ENCODE measurements at regions not wholly inside any gene's neighbourhood (a gene's known extent, or its start where the extent isn't known, plus 50 kb on each side); places are given as distances from the start of the nearest gene placed in this dataset.

DNA sequence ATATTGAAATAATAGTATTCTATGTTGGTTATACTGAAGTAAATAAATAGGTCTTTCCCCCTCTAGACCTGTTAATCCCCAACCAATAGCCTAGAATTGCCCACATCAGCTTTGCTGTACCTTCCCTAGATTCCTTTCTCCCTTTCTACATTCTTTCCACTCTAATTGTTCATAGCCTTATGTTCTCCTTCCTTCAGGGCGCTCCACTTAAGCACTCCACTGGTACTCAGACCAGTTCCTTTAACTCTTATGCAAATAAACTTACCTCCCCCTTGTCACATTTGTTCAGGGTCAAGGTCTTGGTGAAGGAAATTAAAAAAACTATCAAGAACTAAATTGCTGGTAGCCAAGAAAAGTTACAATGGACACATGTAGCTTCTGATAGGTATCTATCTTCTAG is 294.8 kb downstream of the UTP18 start:
- TF ChIP-seq SIN3A (IDR thresholded peaks at IDR 0.05; ENCODE audit: borderline replicate concordance, insufficient read depth, low read length) (no peak), POLR2AphosphoS5 (IDR thresholded peaks at IDR 0.05; ENCODE audit: low read depth, low read length) (no peak), FOXP2 (optimal IDR thresholded peaks at IDR 0.05; ENCODE audit: borderline replicate concordance, extremely low read depth, extremely low read length, insufficient read depth) (no peak)
- TF ChIP-seq, protein P1, sequence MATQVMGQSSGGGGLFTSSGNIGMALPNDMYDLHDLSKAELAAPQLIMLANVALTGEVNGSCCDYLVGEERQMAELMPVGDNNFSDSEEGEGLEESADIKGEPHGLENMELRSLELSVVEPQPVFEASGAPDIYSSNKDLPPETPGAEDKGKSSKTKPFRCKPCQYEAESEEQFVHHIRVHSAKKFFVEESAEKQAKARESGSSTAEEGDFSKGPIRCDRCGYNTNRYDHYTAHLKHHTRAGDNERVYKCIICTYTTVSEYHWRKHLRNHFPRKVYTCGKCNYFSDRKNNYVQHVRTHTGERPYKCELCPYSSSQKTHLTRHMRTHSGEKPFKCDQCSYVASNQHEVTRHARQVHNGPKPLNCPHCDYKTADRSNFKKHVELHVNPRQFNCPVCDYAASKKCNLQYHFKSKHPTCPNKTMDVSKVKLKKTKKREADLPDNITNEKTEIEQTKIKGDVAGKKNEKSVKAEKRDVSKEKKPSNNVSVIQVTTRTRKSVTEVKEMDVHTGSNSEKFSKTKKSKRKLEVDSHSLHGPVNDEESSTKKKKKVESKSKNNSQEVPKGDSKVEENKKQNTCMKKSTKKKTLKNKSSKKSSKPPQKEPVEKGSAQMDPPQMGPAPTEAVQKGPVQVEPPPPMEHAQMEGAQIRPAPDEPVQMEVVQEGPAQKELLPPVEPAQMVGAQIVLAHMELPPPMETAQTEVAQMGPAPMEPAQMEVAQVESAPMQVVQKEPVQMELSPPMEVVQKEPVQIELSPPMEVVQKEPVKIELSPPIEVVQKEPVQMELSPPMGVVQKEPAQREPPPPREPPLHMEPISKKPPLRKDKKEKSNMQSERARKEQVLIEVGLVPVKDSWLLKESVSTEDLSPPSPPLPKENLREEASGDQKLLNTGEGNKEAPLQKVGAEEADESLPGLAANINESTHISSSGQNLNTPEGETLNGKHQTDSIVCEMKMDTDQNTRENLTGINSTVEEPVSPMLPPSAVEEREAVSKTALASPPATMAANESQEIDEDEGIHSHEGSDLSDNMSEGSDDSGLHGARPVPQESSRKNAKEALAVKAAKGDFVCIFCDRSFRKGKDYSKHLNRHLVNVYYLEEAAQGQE (IDR thresholded peaks at IDR 0.05; ENCODE audit: insufficient read depth in 1 of 2, low read depth in 2 of 2, low read length in 2 of 2) = no peak
